DMS153 (cell line): ENCODE measurements at regions not wholly inside any gene's neighbourhood (a gene's known extent, or its start where the extent isn't known, plus 50 kb on each side); places are given as distances from the start of the nearest gene placed in this dataset.

Source experiments
- DNase-seq: peaks from one replicate; lab custom pipeline; 2025; lab: John Stamatoyannopoulos, UW

GRCh38 chr4:41318839-41319530 lies 62.3 kb downstream of the UCHL1 start:
- DNase-seq: peak; percentile 37

DNA sequence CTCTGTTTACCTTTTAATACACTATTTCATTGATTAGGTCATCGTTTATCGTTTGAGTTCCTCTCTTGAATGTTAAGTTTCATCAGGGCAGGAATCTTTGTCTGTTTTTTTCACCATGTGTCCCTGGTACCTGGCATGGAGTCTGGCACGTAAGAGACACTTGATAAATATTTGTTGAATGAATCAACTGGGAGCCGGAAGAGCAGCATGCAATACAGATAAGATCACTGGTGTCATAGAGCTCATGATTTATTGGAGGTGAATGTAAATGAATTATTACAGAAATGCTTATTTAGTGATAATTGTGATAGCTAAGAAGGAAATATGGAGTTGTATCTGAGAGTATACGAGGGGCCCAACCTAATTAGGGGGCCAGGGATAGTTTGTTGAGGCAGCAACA lies 62.8 kb downstream of the UCHL1 start:
- DNase-seq: peak; percentile 57

DNA sequence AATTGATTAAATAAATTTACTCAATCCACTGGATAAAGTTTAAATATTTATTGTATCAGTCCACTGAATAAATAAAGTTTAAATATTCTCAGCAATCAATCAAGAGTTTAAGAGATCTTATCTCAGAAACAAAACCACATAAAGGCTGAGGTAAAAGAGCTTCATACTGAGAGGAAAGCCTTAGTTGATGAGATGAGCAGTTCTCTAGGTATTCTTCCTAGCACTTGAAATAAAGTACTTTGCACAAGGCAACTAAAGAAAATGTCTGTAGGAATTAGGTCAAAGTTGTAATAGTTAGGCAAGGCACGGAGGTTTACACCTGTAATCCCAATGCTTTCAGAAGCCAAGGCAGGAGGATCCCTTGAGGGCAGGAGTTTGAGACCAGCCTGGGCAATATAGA lies 63.5 kb downstream of the UCHL1 start:
- DNase-seq: no peak

- DNase-seq: no peak
These were observed 64.1 kb downstream of the UCHL1 start for GRCh38 chr4:41320786-41321185.

DNA sequence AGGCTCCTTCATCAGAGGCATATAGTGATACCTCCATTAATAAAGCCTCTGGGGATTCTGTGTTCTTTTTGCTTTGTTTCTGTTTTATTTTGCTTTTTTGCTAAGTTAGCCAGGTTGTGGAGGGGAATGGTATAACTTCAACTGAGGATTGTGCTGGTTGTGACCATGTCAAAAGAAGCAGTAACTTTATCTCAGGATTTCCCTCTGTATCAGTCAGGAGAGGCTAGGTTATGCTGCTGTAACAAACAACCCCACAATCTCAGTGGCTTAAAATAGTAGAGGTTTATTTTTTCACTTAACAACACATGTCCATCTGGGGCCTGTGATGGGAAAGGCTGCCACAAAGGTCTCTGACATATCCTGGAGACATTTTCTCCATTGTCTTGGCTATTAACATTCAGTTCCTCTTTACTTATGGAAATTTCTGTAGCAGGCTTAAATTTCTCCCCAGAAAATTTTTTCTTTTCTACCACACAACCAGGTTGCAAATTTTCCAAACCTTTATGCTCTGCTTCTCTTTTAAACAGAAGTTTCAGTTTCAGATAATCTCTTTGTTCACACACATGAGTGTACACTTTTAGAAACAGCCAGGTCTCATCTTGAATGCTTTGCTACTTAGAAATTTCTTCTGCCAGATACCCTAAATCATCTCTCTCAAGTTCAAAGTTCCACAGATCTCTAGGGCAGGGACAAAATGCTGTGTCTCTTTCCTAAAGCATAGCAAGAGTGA lies 64.7 kb downstream of the UCHL1 start:
- no peak for DNase-seq

DNA sequence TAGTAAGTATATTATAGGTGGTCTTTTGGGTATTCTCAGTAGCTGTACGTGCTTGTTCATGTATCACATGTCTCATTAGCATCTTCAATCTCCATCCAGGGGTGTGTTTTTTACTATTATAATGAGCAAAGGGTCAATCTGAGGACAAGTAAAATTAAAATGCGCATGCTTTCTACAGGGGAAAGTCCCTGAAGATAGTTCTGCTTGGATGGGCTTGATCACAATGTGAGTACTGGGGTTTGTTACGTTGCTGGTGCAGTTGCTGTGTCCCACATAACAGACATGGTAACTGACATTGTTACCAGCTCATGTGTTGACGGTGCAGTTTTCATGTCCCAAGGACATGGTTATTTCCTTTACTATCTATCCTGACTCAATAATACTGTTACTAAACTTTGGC lies 65.9 kb downstream of the UCHL1 start:
- no peak for DNase-seq

DNA sequence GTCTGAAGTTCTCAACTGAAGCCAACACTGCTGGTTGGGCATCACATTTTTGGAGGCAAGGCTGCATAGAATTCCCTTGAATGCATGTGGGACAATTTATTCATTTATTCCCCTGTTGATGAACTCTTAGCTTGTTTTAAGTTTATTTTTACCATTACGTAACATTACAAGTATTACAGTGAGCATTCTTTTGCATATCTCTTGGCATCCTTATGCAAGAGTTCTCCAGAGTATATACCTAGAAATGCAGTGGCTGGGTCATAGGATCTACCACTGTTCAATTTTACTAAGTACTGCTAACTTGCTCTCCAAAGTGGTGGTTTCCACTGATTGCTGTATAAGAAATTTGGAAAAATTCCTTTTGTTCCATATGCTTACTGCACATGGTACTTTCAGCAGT lies 66.5 kb downstream of the UCHL1 start:
- DNase-seq: no peak

DNA sequence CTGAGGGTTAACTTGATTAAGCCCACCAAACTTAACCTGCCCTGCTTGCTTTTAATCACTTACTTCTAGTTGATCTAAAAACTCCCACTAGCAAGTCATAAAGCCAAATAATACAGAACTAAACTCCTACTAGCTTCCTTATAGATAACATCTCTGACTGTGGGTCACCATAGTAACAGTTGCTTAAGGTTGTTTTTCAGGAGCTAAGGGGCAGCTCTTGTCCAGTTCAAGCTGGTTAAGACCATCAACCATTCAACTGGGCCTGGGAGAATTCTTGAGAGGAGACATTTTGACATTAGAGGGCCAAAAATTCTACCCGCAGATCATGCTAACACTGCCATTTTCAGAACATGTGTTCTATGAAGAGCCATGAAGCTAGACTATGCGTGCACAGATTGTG lies 67.0 kb downstream of the UCHL1 start:
- DNase-seq: no peak

DNA sequence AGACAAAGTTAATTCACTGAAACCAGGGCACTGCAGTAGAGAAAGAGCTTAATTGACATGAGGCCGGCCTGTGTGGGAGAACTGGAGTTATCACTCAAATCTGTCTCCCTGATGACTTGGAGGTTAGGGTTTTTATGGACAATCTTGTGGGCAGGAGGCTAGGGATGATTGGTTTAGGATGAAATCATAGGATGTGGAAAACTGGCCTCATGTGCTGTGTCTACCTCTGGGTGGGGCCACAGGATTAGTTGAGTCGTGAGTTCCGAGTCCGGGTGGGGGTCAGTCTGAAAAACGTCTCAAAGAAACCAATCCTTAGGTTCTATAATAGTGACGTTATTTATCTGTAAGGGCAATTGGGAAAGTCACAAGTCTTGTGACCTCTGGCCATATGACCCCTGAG lies 68.1 kb downstream of the UCHL1 start:
- no peak for DNase-seq

DNA sequence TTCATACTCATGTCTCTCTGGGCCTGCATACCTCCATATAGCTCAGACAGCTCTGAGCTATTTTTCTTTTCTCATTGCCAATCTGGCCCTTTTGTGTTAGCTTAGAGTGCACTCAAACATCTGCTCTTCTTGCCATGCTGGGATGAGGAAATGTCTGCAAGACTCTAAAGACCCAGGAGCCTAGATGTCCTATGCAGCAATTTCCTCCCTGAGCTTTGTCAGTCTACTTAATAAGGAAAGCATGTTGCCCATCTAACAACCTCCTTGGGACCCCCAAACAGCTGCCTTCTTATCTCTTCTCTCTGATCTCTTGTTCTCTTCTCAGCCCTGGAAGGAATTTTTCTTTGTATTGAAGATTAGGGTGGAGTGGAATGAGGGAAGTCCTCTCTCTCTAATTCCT lies 69.2 kb downstream of the UCHL1 start:
- no peak for DNase-seq

GRCh38 chr4:41326776-41327175 lies 70.0 kb downstream of the UCHL1 start:
- DNase-seq: no peak

- DNase-seq: no peak
These were observed 71.0 kb downstream of the UCHL1 start for GRCh38 chr4:41327770-41328169.

- no peak for DNase-seq
These were observed 72.6 kb downstream of the UCHL1 start for GRCh38 chr4:41329361-41329760.

- no peak for DNase-seq
These were observed 74.5 kb downstream of the UCHL1 start for GRCh38 chr4:41331224-41331623.

DNA sequence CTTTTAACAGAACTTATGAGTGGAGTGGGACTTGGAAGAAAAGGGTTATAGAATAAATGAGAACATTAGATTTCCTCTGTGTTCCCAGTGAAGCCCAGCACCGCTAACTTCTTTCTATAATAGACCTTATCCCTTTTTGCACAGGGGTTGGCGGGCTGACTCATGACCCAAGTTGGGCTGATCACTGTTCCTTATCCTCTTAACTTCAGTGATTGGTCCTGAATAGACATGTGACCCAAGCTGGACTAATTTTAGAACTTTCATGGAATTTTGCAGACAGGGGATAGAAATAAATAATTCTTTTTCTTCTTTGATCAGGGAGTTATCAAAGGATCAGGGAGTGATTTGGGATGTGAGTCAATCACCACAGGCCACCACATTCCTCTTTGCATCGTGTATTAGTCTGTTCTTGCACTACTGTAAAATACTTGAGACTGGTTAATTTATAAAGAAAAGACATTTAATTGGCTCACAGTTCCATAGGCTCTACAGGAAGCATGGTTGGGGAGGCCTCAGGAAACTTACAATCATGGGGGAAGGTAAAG lies 75.9 kb downstream of the UCHL1 start:
- no peak for DNase-seq

- DNase-seq: peak; percentile 26
These were observed 77.5 kb downstream of the UCHL1 start for GRCh38 chr4:41334182-41334581.

GRCh38 chr4:41339812-41340809 lies 83.4 kb downstream of the UCHL1 start:
- DNase-seq: no peak

GRCh38 chr4:41346306-41347061 lies 89.8 kb downstream of the UCHL1 start:
- no peak for DNase-seq

DNA sequence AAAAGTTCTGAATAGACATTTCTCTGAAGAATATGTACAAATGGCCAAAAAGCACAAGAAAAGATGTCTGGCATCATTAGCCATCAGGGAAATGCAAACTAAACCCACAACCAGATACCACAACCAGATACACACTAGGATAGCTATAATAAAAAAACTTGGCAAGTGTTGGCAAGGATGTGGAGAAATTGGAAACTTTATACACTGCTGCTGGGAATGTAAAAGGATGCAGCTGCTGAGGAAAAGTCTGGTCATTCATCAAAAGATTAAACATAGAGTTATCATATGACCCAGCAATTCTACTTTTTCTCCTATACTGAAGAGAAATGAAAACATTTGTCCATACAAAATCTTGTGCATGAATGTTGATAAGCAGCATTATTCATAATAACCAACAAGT lies 92.3 kb downstream of the UCHL1 start:
- no peak for DNase-seq

GRCh38 chr4:41358647-41359421 lies 102.1 kb downstream of the UCHL1 start:
- DNase-seq: peak; percentile 82

- no peak for DNase-seq
These were observed 102.7 kb downstream of the UCHL1 start for GRCh38 chr4:41359422-41359775.
